SHP77 (cell line): ENCODE measurements at regions not wholly inside any gene's neighbourhood (a gene's known extent, or its start where the extent isn't known, plus 50 kb on each side); places are given as distances from the start of the nearest gene placed in this dataset.
A peak's percentile ranks its signal among the peaks of the same experiment; 100 is the strongest.
"Not testable (repeated sequence)": the region's sequence is repeated elsewhere in the genome, so short reads cannot be mapped to it uniquely, and the experiment has no call there.

Experiments
- DNase-seq, 2 experiments: peaks; one replicate each; lab custom pipeline; 2025; lab: John Stamatoyannopoulos, UW

- no peak for DNase-seq
These were observed 308.3 kb downstream of the HS3ST1 start for GRCh38 chr4:11120435-11120834.

GRCh38 chr4:11119474-11119873 is 309.2 kb downstream of the HS3ST1 start:
- DNase-seq: no peak

- DNase-seq: no peak
These were observed 310.2 kb downstream of the HS3ST1 start for GRCh38 chr4:11118513-11118912.

- DNase-seq: no peak
These were observed 311.8 kb downstream of the HS3ST1 start for GRCh38 chr4:11116940-11117339.

- DNase-seq: no peak
These were observed 316.8 kb downstream of the HS3ST1 start for GRCh38 chr4:11111876-11112275.

GRCh38 chr4:11111370-11111769 is 317.3 kb downstream of the HS3ST1 start:
- DNase-seq: no peak

DNA sequence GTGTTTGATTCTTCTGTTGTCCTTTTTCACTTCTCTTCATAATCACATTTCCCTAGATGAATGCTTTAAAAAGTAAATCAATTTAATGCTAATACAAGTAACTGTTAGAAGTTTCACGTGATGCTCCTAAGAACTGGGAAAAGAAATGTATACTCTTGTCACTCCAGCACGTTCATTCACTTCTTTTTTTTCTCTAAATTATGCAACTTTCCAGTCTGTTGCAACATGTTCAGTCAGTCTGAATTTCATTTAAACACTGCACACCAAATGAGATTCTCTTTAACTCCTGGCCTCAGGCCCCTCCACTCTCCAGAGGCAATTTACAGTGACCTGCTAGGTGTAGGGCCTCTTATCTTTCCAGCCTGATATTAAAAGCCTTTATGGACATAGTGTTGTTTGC is 321.9 kb downstream of the HS3ST1 start:
- DNase-seq: no peak

DNA sequence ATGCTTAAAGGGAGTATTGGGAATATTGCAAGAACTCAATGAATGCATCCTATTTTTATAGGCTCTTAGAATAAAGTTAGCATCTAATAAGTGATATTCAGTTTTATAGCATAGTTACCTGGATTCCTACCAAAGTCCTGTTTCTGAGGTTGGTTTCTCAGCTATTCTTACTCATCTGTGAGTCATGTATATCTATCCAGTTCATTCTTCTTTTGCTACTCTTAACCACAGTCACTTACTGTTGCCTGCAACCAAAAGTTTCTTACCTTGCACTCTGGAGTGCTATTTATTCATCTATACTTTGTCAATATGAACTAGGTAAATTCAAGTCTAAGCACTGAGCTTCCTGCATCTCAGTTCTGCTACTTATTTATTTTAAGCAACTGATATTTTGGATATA is 322.5 kb downstream of the HS3ST1 start:
- DNase-seq: no peak

DNA sequence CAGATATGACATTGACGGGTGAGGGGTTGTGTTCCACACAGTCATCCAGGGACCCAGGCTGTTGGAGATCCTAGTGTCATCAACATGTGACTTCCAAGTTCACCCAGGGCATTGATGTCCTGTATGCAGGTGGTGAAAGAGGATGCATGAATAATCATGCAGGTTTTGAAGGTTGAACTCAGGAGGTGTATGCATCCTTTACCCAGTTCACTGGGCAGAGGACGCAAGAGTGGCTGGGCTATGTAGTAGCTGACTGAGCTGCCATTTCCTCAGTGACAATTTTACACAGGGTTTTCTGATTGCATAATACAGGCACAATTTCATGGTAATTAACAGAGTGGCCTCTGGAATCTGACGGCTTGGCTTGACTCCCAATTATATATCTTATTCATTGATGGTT is 323.0 kb downstream of the HS3ST1 start:
- no peak for DNase-seq

GRCh38 chr4:11098461-11098860 is 330.2 kb downstream of the HS3ST1 start:
- DNase-seq: no peak

- no peak for DNase-seq
These were observed 331.0 kb downstream of the HS3ST1 start for GRCh38 chr4:11097725-11098124.

GRCh38 chr4:11081006-11081405 is 347.7 kb downstream of the HS3ST1 start:
- DNase-seq: no peak

- no peak for DNase-seq
These were observed 349.5 kb downstream of the HS3ST1 start for GRCh38 chr4:11079171-11079570.

GRCh38 chr4:11074581-11075241 is 354.0 kb downstream of the HS3ST1 start:
- no peak for DNase-seq

GRCh38 chr4:11073621-11074051 is 355.1 kb downstream of the HS3ST1 start:
- DNase-seq: no peak

GRCh38 chr4:11072999-11073398 is 355.7 kb downstream of the HS3ST1 start:
- no peak for DNase-seq

DNA sequence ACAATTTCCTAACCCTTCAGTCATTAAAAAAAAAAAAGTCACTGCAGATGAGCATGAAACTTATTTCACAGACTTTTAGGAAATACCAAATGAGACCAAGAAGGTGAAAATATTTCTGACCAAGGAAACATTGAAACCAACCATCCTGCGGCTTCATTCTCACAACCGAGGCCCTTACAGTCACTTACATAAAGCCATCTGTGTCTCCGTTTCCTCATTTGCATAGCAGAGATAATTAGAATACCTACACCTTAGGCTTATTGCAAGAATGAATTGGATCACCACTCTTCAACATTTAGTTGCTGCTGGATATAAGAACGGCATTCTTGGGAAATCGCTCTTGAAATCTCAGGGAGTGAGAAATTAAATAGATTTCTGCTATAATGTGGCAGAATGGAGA is 356.2 kb downstream of the HS3ST1 start:
- DNase-seq: no peak

GRCh38 chr4:11070813-11071212 is 357.9 kb downstream of the HS3ST1 start:
- DNase-seq: no peak

- DNase-seq: no peak
These were observed 359.0 kb downstream of the HS3ST1 start for GRCh38 chr4:11069581-11070211.

- no peak for DNase-seq
These were observed 359.6 kb downstream of the HS3ST1 start for GRCh38 chr4:11069083-11069482.

GRCh38 chr4:11066584-11066983 is 362.1 kb downstream of the HS3ST1 start:
- DNase-seq: peak in 1 of 2 experiments; percentile 3

GRCh38 chr4:11060637-11061036 is 368.1 kb downstream of the HS3ST1 start:
- not testable (repeated sequence) for DNase-seq

DNA sequence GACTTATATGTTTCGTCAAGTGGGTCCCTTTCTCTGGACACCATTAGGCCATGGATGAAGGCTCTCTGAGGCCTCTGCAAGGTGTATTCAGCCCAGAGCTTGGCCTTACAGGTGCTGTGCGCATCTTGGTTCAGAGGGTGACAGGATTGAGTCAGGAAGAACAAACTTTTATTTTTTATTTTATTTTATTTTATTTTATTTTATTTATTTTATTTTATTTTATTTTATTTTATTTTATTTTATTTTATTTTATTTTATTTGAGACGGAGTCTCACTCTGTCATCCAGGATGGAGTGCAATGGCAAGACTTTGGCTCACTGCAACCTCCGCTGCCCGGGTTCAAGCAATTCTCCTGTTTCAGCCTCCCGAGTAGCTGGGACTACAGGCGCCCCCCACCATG is 370.4 kb upstream of the CLNK start:
- not testable (repeated sequence) for DNase-seq
